ENCODE measurements at regions not wholly inside any gene's neighbourhood (a gene's known extent, or its start where the extent isn't known, plus 50 kb on each side); places are given as distances from the start of the nearest gene placed in this dataset.
"Not testable (repeated sequence)": the region's sequence is repeated elsewhere in the genome, so short reads cannot be mapped to it uniquely, and the experiment has no call there.

DNA sequence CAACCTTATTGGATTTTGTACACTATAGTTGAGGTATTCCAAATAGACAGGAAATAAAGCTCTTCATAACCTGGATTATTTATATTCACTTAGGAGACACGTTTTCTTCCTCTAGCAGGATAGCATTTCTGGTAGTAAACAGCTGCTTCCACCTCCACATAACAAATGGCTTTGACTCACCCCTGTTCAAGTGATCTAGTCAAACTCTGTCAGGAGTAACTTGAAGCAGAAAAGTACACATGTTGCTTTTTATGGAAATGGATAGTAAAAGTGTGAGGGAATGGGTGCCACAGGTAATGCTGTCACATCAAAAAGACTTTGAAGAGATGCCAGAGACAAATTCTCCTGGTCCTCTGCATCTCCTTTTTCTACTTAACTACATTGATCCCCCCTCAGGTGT is 258.7 kb upstream of the SLC7A11 start:
- DNase-seq (ENCODE audit: low read depth) = no peak

DNA sequence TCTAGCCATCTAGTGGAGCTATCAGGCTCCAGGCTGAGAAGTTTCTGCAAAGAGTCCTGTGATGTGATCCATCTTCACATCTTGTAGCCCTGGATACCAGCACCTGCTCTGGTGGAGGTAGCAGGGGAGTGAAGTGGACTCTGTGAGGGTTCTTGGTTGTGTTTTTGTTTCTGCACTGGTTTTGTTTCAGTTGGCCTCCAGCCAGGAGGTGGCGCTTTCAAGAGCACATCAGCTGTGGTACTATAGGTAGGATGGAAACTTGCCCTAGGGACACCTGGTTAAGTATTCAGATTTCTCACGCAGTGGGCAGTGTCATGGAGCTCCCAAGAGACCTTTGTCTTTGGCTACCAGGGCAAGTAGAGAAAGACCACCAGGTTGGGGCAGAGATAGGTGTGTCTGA is 257.5 kb upstream of the SLC7A11 start:
- DNase-seq (ENCODE audit: low read depth) = no peak

GRCh38 chr4:138494931-138495330 is 252.8 kb upstream of the SLC7A11 start:
- peak; percentile 52 for DNase-seq (ENCODE audit: low read depth)

- no peak for DNase-seq (ENCODE audit: low read depth)
These were observed 252.0 kb upstream of the SLC7A11 start for GRCh38 chr4:138494116-138494515.

GRCh38 chr4:138492176-138492575 is 250.0 kb upstream of the SLC7A11 start:
- no peak for DNase-seq (ENCODE audit: low read depth)

- DNase-seq (ENCODE audit: low read depth) = peak; percentile 55
These were observed 246.4 kb upstream of the SLC7A11 start for GRCh38 chr4:138488533-138488932.

DNA sequence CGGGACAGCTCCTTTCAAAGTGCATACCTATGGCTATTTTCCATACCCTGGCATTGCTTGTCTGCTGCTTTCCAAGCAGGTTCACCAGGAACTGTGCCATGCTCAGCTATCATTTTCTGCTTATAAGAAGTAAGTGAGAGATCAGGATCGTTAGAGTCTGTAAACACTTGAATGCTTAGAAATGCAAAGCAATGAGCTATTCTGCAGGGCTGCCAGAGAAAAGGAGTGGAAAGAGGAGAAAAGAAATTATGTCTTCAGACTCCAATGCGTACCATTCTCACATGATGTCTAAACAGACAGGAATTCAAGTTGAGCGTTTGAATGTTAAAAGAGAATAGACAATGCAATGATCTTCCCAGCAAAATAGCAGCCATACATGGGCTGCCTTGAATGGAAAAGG is 245.5 kb upstream of the SLC7A11 start:
- peak; percentile 40 for DNase-seq (ENCODE audit: low read depth)

DNA sequence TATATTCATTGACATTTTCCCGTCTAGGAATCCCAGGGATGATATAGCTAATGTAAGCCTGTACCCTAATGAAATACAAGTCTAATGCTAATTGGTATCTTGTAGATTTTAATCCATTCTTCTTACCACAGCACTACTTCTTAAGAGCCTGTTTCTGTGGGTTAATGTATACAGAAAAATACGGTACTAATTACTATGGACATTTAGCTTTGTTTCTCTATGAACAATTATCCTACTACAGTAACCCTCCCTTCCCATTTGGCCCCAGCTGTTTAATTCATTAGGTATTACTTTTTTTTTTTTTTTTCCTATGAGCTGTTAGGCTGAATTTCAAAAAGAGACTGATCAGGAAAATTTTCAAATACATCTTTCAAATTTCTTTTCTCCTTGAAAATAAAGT is 245.1 kb upstream of the SLC7A11 start:
- no peak for DNase-seq (ENCODE audit: low read depth)

GRCh38 chr4:138485498-138485897 is 243.3 kb upstream of the SLC7A11 start:
- DNase-seq (ENCODE audit: low read depth) = no peak

DNA sequence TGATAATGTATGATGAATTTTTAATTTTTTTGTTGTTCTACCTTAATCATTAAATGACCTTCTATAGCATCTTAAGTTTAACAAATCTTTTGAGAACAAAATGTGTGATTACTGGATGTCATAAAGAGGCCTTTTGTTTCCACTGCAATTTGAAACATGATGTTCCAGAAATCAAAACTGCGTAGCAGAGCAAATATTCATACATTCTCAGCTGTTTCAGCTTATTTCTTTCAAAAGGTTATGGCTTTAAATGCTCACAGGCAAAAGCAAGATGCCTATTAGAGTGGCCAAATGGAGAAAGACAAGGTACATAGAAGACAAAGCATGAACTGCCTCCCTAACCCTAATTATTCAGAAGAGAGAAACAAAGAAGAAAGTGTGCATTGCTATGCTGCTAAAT is 233.0 kb upstream of the SLC7A11 start:
- no peak for DNase-seq (ENCODE audit: low read depth)

DNA sequence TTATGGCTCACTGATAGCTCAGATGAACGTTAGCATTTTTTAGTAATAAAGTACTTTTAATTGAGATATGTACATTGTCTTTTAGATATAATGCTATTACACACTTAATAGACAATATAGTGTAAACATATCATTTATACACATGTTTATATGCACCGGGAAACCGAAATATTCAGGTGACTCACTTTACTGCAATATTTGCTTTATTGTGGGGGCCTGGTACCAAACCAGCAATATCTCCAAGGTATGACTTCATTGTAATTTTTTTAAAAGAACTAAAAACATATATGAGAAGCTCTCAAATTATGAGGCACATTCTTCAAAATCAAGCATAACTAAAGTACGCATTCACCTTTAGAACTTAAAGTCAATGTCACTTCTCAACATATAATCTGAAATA is 231.2 kb upstream of the SLC7A11 start:
- DNase-seq (ENCODE audit: low read depth) = no peak

DNA sequence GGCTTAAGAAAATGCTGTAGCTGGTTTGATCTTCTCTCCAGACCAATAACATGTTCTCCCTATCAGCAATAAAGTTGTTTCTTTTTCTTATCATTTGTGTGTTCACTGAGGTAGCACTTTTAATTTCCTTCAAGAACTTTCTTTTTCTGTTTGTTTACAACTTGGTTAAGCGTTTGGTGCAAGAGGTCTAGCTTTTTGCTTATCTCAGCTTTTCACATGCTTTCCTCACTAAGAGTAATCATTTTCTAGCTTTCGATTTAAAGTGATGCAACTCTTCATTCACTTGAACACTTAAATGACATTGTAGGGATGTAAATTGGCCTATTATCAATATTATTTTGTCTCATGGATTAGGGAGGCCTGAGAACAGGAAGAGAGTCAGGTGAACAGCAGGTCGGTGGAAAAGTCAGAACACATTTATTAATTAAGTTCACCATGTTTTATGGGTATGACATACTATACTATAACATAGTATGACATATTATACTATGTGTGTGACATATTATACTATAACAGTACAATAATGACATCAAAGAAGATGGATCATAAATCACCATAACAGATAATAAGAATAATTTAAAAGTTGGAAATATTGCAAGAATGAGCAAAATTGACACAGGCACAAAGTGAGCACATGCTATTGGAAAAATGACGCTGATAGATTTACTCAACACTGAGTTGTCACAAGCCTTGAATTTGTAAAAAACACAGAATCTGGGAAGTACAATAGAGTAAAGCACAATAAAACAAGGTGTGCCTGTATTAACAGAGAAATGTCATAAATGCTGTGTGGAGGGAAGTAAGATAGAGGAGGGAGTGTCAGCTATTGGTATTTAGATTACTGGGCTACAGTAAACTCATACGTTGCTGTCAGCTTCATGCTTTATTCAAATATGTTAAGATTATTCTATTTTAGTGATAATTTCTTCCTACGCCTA is 218.6 kb upstream of the SLC7A11 start:
- DNase-seq (ENCODE audit: low read depth) = no peak

- no peak for DNase-seq (ENCODE audit: low read depth)
These were observed 216.6 kb upstream of the SLC7A11 start for GRCh38 chr4:138458751-138459150.

GRCh38 chr4:138456349-138456748 is 214.2 kb upstream of the SLC7A11 start:
- DNase-seq (ENCODE audit: low read depth) = not testable (repeated sequence)

DNA sequence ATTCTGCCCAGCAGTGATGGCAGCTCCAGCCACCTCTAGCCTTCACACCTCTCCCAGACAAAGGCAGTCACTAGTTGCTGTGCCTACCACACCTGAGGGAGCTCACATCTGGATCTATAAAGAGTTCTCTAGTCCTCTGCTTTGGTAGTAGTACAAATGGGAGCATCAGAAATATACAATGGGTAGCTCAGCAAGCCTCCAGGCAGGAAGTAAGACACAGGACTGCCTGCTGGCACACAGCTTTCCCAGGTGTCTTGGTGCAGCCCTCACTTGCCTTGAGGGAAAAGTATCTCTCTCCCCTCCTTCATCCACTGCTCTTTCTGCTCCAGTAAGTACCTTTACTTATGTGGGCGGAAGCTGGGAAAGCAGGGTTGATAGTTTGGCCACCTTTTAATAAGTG is 212.9 kb upstream of the SLC7A11 start:
- DNase-seq (ENCODE audit: low read depth) = no peak

GRCh38 chr4:138452826-138453225 is 210.7 kb upstream of the SLC7A11 start:
- DNase-seq (ENCODE audit: low read depth) = no peak

GRCh38 chr4:138451276-138451663 is 209.1 kb upstream of the SLC7A11 start:
- no peak for DNase-seq (ENCODE audit: low read depth)

- DNase-seq (ENCODE audit: low read depth) = no peak
These were observed 208.6 kb upstream of the SLC7A11 start for GRCh38 chr4:138450546-138451275.

DNA sequence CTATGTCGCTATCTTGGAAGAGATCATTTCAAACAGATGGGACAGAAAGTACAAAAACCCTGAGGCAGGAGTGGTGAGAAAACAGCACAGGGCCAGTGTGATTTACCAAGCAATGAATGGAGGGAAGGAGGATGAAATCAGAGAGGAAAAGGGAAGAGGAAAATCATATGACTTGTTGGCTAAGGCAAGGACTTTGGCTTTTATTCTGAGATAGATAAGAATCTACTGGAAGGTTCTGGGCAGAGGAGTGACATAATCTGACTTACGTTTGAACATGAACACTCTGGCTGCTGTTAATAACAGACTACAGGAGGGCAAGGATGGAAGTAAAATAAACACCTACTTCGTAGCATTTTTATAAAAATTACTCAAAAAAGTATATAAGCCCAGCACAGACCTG is 207.8 kb upstream of the SLC7A11 start:
- DNase-seq (ENCODE audit: low read depth) = peak; percentile 13

GRCh38 chr4:138448169-138448568 is 206.0 kb upstream of the SLC7A11 start:
- no peak for DNase-seq (ENCODE audit: low read depth)

- DNase-seq (ENCODE audit: low read depth) = no peak
These were observed 204.3 kb upstream of the SLC7A11 start for GRCh38 chr4:138446456-138446855.

DNA sequence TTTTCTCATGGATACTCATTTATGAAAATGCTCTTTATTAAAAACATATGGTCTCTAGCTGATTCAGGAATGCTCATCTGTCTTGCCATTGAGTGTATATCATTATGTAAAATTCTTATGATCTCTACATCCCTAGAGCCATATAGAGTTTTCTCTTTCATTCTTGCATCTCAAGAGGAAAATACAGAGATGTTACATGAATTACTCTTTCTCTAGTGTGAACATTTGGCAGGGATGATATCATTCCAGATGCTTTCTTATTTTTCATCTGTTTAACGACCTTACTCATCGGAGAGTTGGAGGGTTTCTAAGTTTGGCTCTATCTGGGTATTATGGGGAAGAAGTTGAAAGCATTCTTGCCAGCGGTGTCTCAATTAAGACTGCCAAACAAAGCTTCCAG is 202.9 kb upstream of the SLC7A11 start:
- peak; percentile 1 for DNase-seq (ENCODE audit: low read depth)

DNA sequence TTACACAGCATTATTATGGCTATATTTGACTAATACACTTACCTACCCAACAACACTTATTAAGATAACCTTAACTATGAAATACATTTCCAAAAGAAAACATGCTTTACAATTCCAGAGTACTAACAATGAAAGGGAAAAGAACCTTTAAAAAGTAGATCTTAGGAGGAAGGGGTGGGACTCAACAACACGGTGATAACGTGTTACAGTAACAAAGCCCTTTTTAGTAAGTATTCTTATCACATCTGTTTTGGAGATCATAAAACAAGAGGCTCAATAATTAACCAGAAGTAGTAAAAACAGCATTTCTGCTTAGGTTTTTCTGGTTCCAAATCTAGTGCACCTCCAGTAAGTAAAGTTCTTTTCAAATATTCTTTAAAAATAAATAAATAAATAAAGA is 202.1 kb upstream of the SLC7A11 start:
- DNase-seq (ENCODE audit: low read depth) = no peak
